ENCODE measurements at regions not wholly inside any gene's neighbourhood (a gene's known extent, or its start where the extent isn't known, plus 50 kb on each side); places are given as distances from the start of the nearest gene placed in this dataset.

- no peak for DNase-seq (ENCODE audit: low read depth in 2 of 2)
Measured at GRCh38 chr10:129321727-129322126, 145.3 kb upstream of the MGMT start.

GRCh38 chr10:129322933-129323820 is 143.9 kb upstream of the MGMT start:
- no peak for DNase-seq (ENCODE audit: low read depth in 2 of 2)

GRCh38 chr10:129323879-129324278 is 143.2 kb upstream of the MGMT start:
- no peak for DNase-seq (ENCODE audit: low read depth in 2 of 2)

GRCh38 chr10:129325893-129326292 is 141.1 kb upstream of the MGMT start:
- no peak for DNase-seq (ENCODE audit: low read depth in 2 of 2)

GRCh38 chr10:129328546-129328945 is 138.5 kb upstream of the MGMT start:
- DNase-seq (ENCODE audit: low read depth in 2 of 2), result no peak

- DNase-seq (ENCODE audit: low read depth in 2 of 2), result no peak
Measured at GRCh38 chr10:129329385-129330055, 137.5 kb upstream of the MGMT start.

- DNase-seq (ENCODE audit: low read depth in 2 of 2), result no peak
Measured at GRCh38 chr10:129330211-129330610, 136.8 kb upstream of the MGMT start.

- no peak for DNase-seq (ENCODE audit: low read depth in 2 of 2)
Measured at GRCh38 chr10:129331207-129331838, 135.7 kb upstream of the MGMT start.

- DNase-seq (ENCODE audit: low read depth in 2 of 2), result no peak
Measured at GRCh38 chr10:129331839-129332220, 135.2 kb upstream of the MGMT start.

GRCh38 chr10:129332476-129332875 is 134.6 kb upstream of the MGMT start:
- DNase-seq (ENCODE audit: low read depth in 2 of 2), result no peak

- DNase-seq (ENCODE audit: low read depth in 2 of 2), result no peak
Measured at GRCh38 chr10:129333706-129334105, 133.3 kb upstream of the MGMT start.

GRCh38 chr10:129334266-129334665 is 132.8 kb upstream of the MGMT start:
- no peak for DNase-seq (ENCODE audit: low read depth in 2 of 2)

- no peak for DNase-seq (ENCODE audit: low read depth in 2 of 2)
Measured at GRCh38 chr10:129335396-129335795, 131.6 kb upstream of the MGMT start.

- no peak for DNase-seq (ENCODE audit: low read depth in 2 of 2)
Measured at GRCh38 chr10:129335942-129336341, 131.1 kb upstream of the MGMT start.

- no peak for DNase-seq (ENCODE audit: low read depth in 2 of 2)
Measured at GRCh38 chr10:129339191-129339590, 127.8 kb upstream of the MGMT start.

- no peak for DNase-seq (ENCODE audit: low read depth in 2 of 2)
Measured at GRCh38 chr10:129339841-129340240, 127.2 kb upstream of the MGMT start.

- DNase-seq (ENCODE audit: low read depth in 2 of 2), result no peak
Measured at GRCh38 chr10:129341087-129341486, 126.0 kb upstream of the MGMT start.

GRCh38 chr10:129342385-129342784 is 124.7 kb upstream of the MGMT start:
- no peak for DNase-seq (ENCODE audit: low read depth in 2 of 2)

GRCh38 chr10:129343141-129343540 is 123.9 kb upstream of the MGMT start:
- DNase-seq (ENCODE audit: low read depth in 2 of 2), result no peak

GRCh38 chr10:129344103-129344502 is 122.9 kb upstream of the MGMT start:
- DNase-seq (ENCODE audit: low read depth in 2 of 2), result no peak

GRCh38 chr10:129344731-129345355 is 122.2 kb upstream of the MGMT start:
- no peak for DNase-seq (ENCODE audit: low read depth in 2 of 2)

- no peak for DNase-seq (ENCODE audit: low read depth in 2 of 2)
Measured at GRCh38 chr10:129345763-129346162, 121.3 kb upstream of the MGMT start.

All from stimulated activated CD4-positive, alpha-beta T cell treated with anti-CD3 and anti-CD28 coated beads, Interleukin-1b, Interleukin-23, amount 100 ng/mL, for 4 hours (primary cell).